DND-41 (cell line): ENCODE measurements at regions not wholly inside any gene's neighbourhood (a gene's known extent, or its start where the extent isn't known, plus 50 kb on each side); places are given as distances from the start of the nearest gene placed in this dataset.

Source experiments
- ATAC-seq: fragments of 200-7000 bp; cut with Tn5 transposase; 3 replicates; pipeline ENCODE4 v1.9.1; 2021; ENCODE audit warnings: low read depth; ENCODE audit not compliant: insufficient read depth
- DNase-seq: peaks from one replicate; pipeline ENCODE4 v3.0.0-alpha.2; 2020
- H2AFZ ChIP-seq: 2 replicates; pipeline ENCODE4 v1.6.0; 2012; ENCODE audit warnings: low read depth, low read length
- H3K27ac ChIP-seq: 2 replicates; pipeline ENCODE4 v1.5.1; 2012; ENCODE audit warnings: low read length, inconsistent platforms
- H3K27me3 ChIP-seq: fragments of 200-600 bp; sonication (generic); 2 replicates; pipeline ENCODE4 v1.6.0; 2012; ENCODE audit warnings: low read length, mild to moderate bottlenecking, inconsistent platforms; ENCODE audit not compliant: insufficient read depth, poor library complexity
- H3K36me3 ChIP-seq: 2 replicates; pipeline ENCODE4 v1.5.1; 2012; ENCODE audit warnings: low read length, inconsistent platforms; ENCODE audit not compliant: insufficient read depth
- H3K4me1 ChIP-seq: 2 replicates; pipeline ENCODE4 v1.5.1; 2012; ENCODE audit warnings: mild to moderate bottlenecking, low read length; ENCODE audit not compliant: insufficient read depth
- H3K4me2 ChIP-seq: 2 replicates; pipeline ENCODE4 v1.6.0; 2012; ENCODE audit warnings: mild to moderate bottlenecking, moderate library complexity, low read length, inconsistent platforms; ENCODE audit not compliant: insufficient read depth
- H3K4me3 ChIP-seq, 2 experiments: fragments of 200-600 bp in 1 of 2; shearing (Covaris generic) in 1 of 2; 2 replicates each; pipeline ENCODE4 v1.5.1; 2012 to 2016; ENCODE audit warnings: inconsistent platforms in 2 of 2, low read length in 2 of 2, mild to moderate bottlenecking in 2 of 2, low read depth in 1 of 2, moderate library complexity in 1 of 2
- H3K79me2 ChIP-seq: 2 replicates; pipeline ENCODE4 v1.6.0; 2012; ENCODE audit warnings: low read length, inconsistent platforms; ENCODE audit not compliant: insufficient read depth
- H3K9ac ChIP-seq: 2 replicates; pipeline ENCODE4 v1.6.0; 2012; ENCODE audit warnings: low read depth, mild to moderate bottlenecking, inconsistent platforms, low read length, moderate library complexity
- H3K9me3 ChIP-seq: 2 replicates; pipeline ENCODE4 v1.5.1; 2012; ENCODE audit warnings: low read length, moderate library complexity, mild to moderate bottlenecking, inconsistent platforms; ENCODE audit not compliant: insufficient read depth, severe bottlenecking
- H4K20me1 ChIP-seq: 2 replicates; pipeline ENCODE4 v1.6.0; 2012; ENCODE audit warnings: low read length; ENCODE audit not compliant: insufficient read depth
- EZH2 ChIP-seq: IDR thresholded peaks from 3 replicates; pipeline ENCODE4 v1.6.1; 2012; ENCODE audit warnings: borderline replicate concordance, low read depth, mild to moderate bottlenecking, moderate library complexity, low read length, inconsistent platforms; ENCODE audit not compliant: severe bottlenecking
- TF ChIP-seq, protein P1 (sequence below): IDR thresholded peaks from 2 replicates; pipeline ENCODE4 v1.5.1; 2012; ENCODE audit warnings: borderline replicate concordance, low read length, moderate library complexity, mild to moderate bottlenecking; ENCODE audit not compliant: poor library complexity, severe bottlenecking; ENCODE audit errors: extremely low read depth

DNA sequence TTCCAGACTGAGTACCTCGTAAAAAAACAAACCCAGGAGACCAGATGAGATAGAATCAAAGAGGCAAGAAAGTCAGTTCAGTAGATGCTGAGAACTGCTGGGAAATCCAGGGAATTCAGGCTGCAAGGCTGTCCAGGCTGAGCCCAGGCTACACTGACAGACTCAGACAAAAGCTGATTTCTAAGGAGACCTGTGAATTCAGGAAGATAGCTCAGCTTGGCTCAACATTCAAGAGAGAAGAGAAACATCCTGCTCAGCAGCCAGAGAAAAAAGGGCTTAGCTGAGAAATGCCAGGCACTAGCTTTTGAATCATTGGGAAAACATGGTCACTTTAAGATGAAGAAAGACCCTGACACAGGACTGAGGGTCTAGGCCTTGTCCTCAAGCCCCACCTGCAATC lies 118.2 kb upstream of the SLC44A1 start:
- Histone ChIP-seq H3K9me3 (no peaks in the 10 kb centered on the region), H2AFZ (no peak overlapping the region), H3K4me1 (peaks cover 41% of the 10 kb centered on the region), H3K79me2 (no peaks in the 10 kb centered on the region), H3K9ac (no peak overlapping the region), H4K20me1 (no peaks in the 10 kb centered on the region; the same call in 1 of the 2 replicates), H3K4me2 (no peak overlapping the region), H3K36me3 (no peaks in the 10 kb centered on the region), H3K27me3 (no peaks in the 10 kb centered on the region), H3K4me3 (no peak overlapping the region), H3K27ac (no peak overlapping the region)
- ATAC-seq (no peak), DNase-seq (no peak)
- no peak for TF ChIP-seq EZH2
- TF ChIP-seq, protein P1, sequence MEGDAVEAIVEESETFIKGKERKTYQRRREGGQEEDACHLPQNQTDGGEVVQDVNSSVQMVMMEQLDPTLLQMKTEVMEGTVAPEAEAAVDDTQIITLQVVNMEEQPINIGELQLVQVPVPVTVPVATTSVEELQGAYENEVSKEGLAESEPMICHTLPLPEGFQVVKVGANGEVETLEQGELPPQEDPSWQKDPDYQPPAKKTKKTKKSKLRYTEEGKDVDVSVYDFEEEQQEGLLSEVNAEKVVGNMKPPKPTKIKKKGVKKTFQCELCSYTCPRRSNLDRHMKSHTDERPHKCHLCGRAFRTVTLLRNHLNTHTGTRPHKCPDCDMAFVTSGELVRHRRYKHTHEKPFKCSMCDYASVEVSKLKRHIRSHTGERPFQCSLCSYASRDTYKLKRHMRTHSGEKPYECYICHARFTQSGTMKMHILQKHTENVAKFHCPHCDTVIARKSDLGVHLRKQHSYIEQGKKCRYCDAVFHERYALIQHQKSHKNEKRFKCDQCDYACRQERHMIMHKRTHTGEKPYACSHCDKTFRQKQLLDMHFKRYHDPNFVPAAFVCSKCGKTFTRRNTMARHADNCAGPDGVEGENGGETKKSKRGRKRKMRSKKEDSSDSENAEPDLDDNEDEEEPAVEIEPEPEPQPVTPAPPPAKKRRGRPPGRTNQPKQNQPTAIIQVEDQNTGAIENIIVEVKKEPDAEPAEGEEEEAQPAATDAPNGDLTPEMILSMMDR = no peak

DNA sequence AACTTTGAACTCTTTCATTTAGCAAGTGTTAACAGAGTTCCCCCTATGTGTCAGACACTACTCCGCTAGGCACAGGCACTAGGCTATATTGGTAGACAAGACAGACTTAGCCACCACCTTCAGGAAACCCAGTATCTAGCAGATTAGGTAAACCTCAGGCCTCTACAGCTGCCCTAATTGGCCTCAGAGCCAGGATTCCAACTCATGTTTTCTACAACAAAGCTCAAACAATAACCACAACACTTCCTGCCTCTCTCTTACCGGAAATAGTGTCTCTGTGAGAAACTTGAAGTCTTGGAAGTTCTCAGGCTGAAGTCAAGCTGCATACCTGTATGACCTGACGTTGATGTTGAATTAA lies 116.6 kb upstream of the SLC44A1 start:
- peak overlapping the region; percentile 75; the same call in 1 of the 2 replicates for H3K27ac ChIP-seq
- H3K4me2 ChIP-seq = peak overlapping the region; percentile 61
- TF ChIP-seq, protein P1 = peak; percentile 59
- TF ChIP-seq EZH2 = no peak
- no peaks in the 10 kb centered on the region for H3K9me3 ChIP-seq
- H2AFZ ChIP-seq = no peak overlapping the region
- ATAC-seq (peak; percentile 100), DNase-seq (peak; percentile 84)
- peaks cover 41% of the 10 kb centered on the region for H3K4me1 ChIP-seq
- peaks cover 2% of the 10 kb centered on the region; the same call in 1 of the 2 replicates for H4K20me1 ChIP-seq
- H3K79me2 ChIP-seq = no peaks in the 10 kb centered on the region
- no peaks in the 10 kb centered on the region for H3K36me3 ChIP-seq
- H3K4me3 ChIP-seq = peak overlapping the region in 1 of 2 experiments; percentile 16; a peak in 1 of 4 replicates
- H3K9ac ChIP-seq = no peak overlapping the region
- H3K27me3 ChIP-seq = no peaks in the 10 kb centered on the region

DNA sequence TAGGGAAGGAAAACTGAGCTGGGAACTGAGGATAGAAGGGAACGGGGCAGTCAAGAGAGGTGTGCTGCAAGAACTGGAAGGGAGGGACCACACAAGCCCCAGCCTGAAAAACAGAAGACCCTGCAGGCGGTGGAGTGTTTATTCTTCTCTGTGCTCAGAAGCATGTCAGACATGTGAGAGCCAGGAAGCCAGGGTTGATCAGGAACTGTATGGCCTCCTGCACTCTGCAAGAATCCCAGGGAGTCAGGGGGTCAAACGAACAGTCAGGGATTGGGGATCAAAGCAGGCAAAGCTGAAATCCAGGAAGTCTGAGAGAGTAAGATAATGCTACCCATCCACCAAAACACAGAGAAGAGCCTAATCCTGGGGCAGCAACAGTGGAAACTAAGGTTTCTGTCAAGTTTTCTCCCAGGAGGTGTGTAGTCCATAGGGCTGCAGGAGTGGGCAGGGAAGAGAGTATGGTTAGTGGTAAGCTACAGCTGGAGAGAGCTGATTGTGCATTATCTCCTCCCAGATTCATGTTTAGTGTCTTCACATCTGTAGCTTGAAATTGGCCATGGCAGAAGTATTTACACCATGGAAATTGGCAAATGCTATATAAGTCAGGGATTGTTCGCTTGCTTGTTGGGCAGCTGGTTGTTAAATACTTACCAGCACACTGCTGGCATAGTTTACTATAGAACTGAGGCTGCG lies 115.4 kb upstream of the SLC44A1 start:
- Histone ChIP-seq H3K27ac (peak overlapping the region; percentile 57), H3K79me2 (no peaks in the 10 kb centered on the region), H3K4me2 (no peak overlapping the region; the same call in 1 of the 2 replicates), H3K9ac (0 out of 2 replicates have a peak overlapping the region, but pooled peaks have one; percentile 12), H3K4me3 (no peak overlapping the region), H3K36me3 (no peaks in the 10 kb centered on the region), H2AFZ (no peak overlapping the region), H3K9me3 (no peaks in the 10 kb centered on the region), H3K27me3 (no peaks in the 10 kb centered on the region), H4K20me1 (peaks cover 2% of the 10 kb centered on the region; the same call in 1 of the 2 replicates), H3K4me1 (peaks cover 41% of the 10 kb centered on the region)
- DNase-seq (peak; percentile 14), ATAC-seq (no peak)
- no peak for TF ChIP-seq EZH2
- TF ChIP-seq, protein P1 = no peak
